NOMO-1 treated with dmso at 0.1 percent for 144 hours (cell line): ENCODE measurements at regions not wholly inside any gene's neighbourhood (a gene's known extent, or its start where the extent isn't known, plus 50 kb on each side); places are given as distances from the start of the nearest gene placed in this dataset.
A peak's percentile ranks its signal among the peaks of the same experiment; 100 is the strongest.
"Not testable (repeated sequence)": the region's sequence is repeated elsewhere in the genome, so short reads cannot be mapped to it uniquely, and the experiment has no call there.

ENCODE experiments used
- DNase-seq: peaks from one replicate; lab custom pipeline; 2025; ENCODE audit not compliant: unreplicated experiment; lab: John Stamatoyannopoulos, UW

GRCh38 chr17:77819497-77819896 lies 139.0 kb upstream of the TNRC6C start:
- DNase-seq = no peak

DNA sequence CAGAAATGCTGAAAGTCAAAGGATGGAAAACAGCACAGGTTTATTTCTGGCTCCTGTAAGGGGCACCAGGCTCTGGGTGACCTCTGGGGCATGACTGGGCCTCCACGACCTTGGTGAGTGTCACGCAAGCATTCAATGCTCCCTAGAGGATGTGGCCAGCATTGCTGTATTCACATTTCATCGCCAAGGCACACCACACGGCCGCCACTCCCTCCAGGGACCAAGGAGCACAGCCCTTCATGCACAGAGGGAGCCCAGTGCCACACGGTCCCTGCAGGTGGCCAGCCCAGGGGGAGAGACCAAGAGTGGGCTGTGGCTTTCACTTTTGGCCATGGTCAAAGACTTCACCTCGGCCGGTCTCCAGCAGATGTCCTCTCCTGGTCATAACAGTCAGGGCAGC lies 137.4 kb upstream of the TNRC6C start:
- DNase-seq = no peak

DNA sequence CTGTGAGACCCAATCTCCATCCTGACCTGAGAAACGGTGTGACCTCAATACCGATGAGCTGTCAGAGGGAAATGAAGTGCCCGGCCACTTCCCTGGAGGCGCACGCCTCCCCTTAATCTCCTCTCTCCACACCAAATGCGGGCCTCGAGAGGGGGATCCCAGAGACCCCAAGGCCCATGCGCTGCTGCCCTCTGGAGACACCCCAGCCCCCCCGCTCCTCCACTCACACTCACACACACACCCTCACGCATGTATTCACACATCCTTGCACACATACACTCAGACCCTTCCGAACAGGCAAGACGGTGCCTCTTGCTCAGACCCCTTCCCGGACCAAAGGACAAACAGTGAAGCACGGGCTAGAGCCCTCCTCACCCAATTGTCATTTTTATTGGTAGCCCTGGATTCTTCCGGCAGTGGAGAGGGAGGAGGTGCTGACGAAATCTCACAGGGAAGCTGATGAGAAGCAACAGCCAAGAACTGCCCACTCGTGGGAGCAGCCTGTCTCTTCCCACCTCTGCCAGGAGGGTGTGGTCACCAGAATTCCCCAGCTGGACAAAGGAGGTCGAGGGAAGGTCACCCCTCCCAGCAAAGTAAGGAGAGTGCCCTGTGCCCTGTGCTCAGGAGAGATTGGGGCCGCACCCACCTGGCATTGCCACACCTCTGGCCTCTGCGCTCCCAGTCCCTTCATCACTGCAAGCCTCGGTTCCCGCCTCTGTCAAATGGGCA lies 136.0 kb upstream of the TNRC6C start:
- DNase-seq = no peak

- no peak for DNase-seq
Measured at GRCh38 chr17:77824102-77824779, 134.3 kb upstream of the TNRC6C start.

DNA sequence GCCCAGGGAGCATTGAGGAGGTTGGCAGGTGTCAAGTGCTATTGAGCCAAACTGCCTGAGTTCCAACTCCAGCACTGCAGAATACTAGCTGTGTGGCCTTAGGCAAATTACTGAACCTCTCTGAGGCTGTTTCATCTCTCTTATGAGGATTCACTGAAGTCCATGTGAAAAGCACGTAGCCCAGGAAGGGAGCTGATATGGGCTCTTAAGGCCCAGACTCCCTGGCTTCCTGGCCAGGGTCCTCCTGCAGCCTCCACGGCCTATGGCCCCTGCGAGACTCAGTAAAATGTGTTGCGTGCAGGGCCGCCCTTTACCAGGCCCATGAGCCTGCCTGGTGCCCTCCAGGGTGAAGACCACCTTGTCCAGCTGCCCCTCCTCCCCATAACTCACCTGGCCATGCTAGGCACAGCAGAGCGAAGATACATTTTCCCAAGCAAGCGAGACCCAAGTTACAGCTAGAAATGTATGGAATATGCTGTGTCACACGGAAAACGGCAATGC lies 133.7 kb upstream of the TNRC6C start:
- DNase-seq = no peak

DNA sequence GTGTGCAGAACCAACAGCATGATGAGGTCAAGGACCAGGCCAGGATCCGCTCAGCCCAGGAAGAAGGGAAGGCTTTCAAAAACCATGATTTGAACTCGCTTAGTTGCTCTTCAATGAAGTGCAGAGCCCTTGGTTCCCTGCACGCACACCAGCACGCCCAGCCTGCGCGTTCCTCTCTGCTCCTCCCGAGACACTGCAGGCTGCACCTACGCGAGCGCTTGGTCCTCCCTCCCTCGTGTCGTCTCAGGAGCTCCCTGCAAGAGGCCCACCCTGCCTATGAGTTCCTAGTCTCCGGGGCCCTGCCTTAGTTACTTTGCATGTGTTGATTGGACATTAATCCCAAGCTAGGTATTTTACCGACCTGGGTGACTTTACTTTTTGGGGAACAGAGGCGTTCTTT lies 132.9 kb upstream of the TNRC6C start:
- no peak for DNase-seq

DNA sequence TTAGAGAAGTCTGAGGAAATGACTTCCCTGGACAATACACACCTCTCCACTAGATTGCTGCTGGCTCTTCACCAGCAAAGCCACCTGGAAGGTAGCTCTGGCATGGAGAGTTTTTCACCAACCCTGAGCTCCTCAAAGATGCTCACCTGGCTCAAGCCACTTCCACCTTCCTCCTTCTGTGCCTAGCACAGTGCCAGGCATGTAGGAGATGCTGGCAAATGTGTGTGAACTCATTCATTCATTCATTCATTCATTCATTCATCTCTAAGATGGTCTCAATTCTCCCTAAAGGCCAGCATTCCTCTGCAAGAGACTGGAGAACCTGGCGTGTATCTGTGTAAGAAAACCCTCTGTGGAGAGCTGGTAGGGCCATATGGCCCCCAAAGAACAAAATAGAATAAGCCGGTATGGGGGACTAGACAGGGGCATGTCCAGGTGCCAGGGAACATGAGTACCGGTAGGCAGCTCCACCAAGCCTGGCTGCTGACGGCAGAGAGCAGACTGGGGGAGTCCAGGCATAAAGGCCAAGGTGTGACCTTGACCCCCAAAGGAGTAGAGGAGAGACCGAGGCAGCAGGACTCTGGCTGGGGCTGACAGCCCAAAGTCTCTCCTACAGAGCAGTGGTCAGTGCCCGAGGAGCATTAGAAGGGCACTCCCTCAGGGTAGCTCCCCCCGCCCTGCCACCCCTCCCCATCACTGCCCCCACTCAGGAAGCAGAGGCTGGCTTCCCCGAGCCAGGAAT lies 132.2 kb upstream of the TNRC6C start:
- DNase-seq = no peak

DNA sequence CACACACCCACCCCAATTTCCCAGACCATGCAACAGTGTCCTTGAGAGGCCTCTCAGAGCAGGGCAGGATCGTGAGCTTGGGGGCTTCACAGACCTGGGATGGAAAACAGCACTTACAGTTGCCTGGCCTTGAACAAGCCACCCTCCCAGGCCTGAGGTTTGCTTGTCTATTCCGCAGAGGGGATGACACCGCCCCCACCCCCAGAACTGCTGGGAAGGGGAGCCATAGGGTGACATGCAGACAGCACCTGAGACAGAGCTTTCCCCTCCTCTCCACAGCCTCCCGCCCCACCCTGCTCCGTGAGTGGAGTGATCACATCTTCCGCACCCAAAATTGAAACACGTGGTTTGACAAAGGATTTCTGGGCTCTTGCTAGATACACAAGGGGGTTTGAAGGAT lies 131.5 kb upstream of the TNRC6C start:
- no peak for DNase-seq

GRCh38 chr17:77827511-77827910 lies 131.0 kb upstream of the TNRC6C start:
- DNase-seq = no peak

DNA sequence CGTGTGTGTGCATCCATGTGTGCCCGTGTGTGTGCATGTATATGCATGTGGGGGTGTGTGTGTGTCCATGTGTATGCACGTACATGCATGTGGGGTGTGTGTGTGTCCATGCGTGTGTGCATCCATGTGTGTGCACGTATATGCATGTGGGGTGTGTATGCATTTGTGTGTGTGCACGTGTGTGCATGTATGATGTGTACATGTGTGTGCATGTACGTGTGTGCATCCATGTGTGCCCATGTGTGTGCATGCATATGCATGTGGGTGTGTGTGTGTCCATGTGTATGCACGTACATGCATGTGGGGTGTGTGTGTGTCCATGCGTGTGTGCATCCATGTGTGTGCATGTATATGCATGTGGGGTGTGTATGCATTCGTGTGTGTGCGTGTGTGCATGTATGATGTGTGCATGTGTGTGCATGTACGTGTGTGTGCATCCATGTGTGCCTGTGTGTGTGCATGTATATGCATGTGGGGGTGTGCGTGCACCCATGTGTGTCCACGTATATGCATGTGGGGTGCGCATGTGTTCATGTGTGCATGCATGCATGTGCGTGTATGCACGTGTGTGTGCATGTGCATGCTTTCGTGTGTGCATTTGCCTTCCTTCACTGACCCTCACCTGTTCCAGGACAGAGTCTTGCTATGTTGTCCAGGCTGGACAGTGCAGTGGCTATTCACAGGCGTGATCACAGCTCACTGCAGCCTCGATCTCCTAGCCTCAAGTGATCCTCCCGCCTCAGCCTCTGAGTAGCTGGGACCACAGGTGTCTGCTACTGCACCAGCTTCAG lies 129.6 kb upstream of the TNRC6C start:
- no peak for DNase-seq

- no peak for DNase-seq
Measured at GRCh38 chr17:77829843-77830799, 128.4 kb upstream of the TNRC6C start.

DNA sequence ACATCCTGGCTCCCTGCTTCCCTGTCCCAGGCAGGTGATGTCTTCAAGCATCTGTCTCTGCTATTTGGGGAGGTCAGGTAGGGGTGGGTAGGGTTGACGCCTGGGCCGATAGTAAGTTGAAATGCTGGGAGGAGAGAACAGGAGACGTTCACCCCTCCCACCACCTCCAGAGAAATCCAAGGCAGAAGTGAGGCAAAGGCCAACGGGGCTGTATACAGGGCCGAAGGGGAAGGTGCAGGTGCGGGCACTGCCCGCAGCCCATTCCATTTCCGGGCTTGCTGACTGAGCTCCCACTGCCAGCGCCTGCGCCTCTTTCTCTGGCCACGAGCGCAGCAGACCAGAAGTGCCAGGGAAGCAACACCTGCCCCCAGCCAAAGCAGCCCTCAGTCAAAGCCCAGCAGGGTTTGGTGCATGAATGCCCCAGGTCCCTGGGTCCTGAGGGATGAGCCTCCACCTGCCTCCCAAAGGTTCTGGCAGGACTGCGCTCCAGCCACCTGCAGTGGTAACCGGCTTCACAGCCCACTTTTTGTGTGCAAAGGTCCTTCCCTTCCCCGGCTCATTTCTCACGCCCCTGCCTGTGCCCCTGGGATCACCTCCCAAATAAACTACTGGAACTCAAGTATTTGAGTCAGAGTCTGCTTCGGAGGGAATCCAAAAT lies 127.6 kb upstream of the TNRC6C start:
- no peak for DNase-seq

DNA sequence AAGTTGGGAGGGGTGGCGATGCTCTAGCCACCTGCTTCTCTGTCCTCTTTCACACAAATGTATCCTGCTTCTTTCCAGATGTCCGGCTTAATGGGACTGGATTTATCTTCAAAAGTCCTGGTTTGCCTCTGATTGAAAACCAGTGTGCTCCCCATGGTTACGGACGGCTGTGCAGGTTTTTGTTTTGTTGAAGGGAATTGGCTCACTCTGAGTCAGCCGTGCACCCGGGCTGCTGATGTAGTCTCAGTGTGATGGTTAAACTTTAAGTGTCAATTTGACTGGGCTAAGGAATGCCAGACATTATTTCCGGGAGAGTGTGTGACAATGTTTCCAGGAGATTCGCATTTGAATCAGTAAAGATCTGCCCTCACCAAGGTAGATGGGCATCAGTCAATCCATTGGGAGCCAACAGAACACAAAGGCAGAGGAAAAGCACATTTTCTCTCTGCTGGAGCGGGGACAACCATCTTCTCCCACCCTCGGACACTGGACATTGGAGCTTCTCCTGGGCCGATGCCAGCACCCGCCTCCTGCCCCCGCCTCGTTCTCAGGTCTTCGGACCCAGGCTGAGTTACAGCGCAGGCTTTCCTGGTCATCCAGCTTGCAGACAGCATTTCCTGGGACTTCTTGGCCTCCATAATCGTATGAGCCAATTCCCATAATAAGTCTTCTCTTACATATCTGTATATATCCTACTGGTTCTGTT lies 126.9 kb upstream of the TNRC6C start:
- DNase-seq = no peak

DNA sequence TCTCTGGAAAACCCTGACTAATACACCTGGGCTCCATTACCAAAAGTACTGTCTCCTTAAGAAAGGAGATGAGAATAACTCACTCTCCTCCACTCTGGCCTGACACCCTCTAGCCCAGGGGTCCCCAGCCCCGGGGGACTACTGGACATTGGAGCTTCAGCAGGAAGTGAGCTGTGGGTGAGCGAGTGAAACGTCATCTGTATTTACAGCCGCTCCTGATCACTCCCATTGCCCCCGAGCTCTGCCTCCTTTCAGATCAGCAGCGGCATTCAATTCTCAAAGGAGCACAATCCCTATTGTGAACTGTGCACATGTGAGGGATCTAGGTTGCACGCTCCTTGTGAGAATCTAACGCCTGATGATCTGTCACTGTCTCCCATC lies 126.3 kb upstream of the TNRC6C start:
- no peak for DNase-seq

- DNase-seq = no peak
Measured at GRCh38 chr17:77833769-77834168, 124.7 kb upstream of the TNRC6C start.

- DNase-seq = peak; percentile 73
Measured at GRCh38 chr17:77834170-77835115, 124.1 kb upstream of the TNRC6C start.

DNA sequence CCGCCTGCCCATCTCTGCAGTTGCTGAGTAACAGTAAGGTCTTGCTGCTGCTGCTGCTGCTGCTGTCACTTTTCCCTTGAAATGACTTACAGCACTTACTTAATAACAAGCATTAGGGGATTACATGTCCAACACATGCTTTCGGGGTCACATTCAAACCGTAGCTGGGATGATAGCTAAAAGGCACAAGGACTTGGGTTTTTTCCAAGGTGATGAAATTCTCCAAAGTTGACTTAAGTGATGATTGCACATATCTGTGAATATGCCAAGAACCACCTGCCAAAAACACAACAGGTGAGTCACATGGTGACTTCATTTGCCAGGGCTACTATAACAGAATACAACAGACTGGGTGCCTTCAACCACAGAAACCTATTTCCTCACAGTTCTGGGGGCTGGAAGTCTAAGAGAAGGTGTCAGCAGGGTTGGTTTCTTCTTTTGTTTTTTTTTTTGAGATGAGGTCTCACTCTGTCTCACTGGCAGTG lies 121.9 kb upstream of the TNRC6C start:
- no peak for DNase-seq

DNA sequence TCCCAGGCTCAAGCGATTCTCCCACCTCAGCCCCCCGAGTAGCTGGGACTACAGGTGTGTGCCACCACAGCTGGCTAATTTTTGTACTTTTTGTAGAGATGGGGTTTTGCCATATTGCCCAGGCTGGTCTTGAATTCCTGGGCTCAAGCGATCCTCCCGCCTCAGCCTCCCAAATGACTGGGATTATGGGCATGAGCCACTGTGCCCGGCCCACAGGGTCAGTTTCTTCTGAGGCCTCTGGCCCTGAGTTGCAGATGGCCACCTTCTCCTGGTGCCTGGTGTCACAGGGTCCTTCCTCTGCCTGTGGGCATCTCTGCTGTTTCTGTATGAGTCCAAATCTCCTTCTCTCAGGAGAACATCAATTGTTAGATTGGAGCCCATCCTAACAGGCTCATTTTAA lies 121.4 kb upstream of the TNRC6C start:
- DNase-seq = not testable (repeated sequence)
